ENCODE measurements at regions not wholly inside any gene's neighbourhood (a gene's known extent, or its start where the extent isn't known, plus 50 kb on each side); places are given as distances from the start of the nearest gene placed in this dataset.

DNA sequence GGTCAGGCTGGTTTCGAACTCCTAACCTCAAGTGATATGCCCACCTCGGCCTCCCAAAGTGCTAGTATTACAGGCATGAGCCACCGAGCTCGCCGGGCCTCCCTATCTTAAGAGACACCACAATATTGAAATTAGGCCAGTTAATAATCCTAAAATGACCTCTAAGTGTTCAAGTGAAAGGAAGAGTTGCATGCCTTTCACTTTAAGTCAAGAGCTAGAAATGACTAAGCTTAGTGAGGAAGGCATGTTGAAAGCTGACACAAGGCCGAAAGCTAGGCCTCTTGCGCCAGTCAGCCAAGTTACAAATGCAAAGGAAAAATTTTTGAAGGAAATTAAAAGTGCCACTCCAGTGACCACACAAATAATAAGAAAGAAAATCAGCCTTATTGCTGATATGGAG lies 144.5 kb upstream of the FNDC3A start (continued):
- TF ChIP-seq, protein P1, sequence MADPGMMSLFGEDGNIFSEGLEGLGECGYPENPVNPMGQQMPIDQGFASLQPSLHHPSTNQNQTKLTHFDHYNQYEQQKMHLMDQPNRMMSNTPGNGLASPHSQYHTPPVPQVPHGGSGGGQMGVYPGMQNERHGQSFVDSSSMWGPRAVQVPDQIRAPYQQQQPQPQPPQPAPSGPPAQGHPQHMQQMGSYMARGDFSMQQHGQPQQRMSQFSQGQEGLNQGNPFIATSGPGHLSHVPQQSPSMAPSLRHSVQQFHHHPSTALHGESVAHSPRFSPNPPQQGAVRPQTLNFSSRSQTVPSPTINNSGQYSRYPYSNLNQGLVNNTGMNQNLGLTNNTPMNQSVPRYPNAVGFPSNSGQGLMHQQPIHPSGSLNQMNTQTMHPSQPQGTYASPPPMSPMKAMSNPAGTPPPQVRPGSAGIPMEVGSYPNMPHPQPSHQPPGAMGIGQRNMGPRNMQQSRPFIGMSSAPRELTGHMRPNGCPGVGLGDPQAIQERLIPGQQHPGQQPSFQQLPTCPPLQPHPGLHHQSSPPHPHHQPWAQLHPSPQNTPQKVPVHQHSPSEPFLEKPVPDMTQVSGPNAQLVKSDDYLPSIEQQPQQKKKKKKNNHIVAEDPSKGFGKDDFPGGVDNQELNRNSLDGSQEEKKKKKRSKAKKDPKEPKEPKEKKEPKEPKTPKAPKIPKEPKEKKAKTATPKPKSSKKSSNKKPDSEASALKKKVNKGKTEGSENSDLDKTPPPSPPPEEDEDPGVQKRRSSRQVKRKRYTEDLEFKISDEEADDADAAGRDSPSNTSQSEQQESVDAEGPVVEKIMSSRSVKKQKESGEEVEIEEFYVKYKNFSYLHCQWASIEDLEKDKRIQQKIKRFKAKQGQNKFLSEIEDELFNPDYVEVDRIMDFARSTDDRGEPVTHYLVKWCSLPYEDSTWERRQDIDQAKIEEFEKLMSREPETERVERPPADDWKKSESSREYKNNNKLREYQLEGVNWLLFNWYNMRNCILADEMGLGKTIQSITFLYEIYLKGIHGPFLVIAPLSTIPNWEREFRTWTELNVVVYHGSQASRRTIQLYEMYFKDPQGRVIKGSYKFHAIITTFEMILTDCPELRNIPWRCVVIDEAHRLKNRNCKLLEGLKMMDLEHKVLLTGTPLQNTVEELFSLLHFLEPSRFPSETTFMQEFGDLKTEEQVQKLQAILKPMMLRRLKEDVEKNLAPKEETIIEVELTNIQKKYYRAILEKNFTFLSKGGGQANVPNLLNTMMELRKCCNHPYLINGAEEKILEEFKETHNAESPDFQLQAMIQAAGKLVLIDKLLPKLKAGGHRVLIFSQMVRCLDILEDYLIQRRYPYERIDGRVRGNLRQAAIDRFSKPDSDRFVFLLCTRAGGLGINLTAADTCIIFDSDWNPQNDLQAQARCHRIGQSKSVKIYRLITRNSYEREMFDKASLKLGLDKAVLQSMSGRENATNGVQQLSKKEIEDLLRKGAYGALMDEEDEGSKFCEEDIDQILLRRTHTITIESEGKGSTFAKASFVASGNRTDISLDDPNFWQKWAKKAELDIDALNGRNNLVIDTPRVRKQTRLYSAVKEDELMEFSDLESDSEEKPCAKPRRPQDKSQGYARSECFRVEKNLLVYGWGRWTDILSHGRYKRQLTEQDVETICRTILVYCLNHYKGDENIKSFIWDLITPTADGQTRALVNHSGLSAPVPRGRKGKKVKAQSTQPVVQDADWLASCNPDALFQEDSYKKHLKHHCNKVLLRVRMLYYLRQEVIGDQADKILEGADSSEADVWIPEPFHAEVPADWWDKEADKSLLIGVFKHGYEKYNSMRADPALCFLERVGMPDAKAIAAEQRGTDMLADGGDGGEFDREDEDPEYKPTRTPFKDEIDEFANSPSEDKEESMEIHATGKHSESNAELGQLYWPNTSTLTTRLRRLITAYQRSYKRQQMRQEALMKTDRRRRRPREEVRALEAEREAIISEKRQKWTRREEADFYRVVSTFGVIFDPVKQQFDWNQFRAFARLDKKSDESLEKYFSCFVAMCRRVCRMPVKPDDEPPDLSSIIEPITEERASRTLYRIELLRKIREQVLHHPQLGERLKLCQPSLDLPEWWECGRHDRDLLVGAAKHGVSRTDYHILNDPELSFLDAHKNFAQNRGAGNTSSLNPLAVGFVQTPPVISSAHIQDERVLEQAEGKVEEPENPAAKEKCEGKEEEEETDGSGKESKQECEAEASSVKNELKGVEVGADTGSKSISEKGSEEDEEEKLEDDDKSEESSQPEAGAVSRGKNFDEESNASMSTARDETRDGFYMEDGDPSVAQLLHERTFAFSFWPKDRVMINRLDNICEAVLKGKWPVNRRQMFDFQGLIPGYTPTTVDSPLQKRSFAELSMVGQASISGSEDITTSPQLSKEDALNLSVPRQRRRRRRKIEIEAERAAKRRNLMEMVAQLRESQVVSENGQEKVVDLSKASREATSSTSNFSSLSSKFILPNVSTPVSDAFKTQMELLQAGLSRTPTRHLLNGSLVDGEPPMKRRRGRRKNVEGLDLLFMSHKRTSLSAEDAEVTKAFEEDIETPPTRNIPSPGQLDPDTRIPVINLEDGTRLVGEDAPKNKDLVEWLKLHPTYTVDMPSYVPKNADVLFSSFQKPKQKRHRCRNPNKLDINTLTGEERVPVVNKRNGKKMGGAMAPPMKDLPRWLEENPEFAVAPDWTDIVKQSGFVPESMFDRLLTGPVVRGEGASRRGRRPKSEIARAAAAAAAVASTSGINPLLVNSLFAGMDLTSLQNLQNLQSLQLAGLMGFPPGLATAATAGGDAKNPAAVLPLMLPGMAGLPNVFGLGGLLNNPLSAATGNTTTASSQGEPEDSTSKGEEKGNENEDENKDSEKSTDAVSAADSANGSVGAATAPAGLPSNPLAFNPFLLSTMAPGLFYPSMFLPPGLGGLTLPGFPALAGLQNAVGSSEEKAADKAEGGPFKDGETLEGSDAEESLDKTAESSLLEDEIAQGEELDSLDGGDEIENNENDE (IDR thresholded peaks at IDR 0.05; ENCODE audit: insufficient replicate concordance, low read length), result no peak
- TF ChIP-seq FOSL1 (IDR thresholded peaks at IDR 0.05; ENCODE audit: insufficient read depth, low read depth, low read length) (no peak), TCF12 (IDR thresholded peaks at IDR 0.05; ENCODE audit: low read depth, low read length) (no peak)
